ENCODE measurements at regions not wholly inside any gene's neighbourhood (a gene's known extent, or its start where the extent isn't known, plus 50 kb on each side); places are given as distances from the start of the nearest gene placed in this dataset.

GRCh38 chr11:127203490-127203889 lies 202.9 kb upstream of the KIRREL3 start:
- TF ChIP-seq CTCF (conservative IDR thresholded peaks at IDR 0.05 in 1 of 2, IDR thresholded peaks at IDR 0.05 in 1 of 2; ENCODE audit: extremely low read depth in 1 of 2, insufficient read depth in 1 of 2, low read depth in 1 of 2, low read length in 2 of 2): no peak
- TF ChIP-seq EZH2 (IDR thresholded peaks at IDR 0.05; ENCODE audit: borderline replicate concordance, low read length): no peak
